Endodermal cell (in vitro differentiated cells): ENCODE measurements at regions not wholly inside any gene's neighbourhood (a gene's known extent, or its start where the extent isn't known, plus 50 kb on each side); places are given as distances from the start of the nearest gene placed in this dataset.

Experiments used
- DNase-seq: peaks from one replicate; pipeline ENCODE4 v3.0.0-alpha.2; 2017
- H3K27ac ChIP-seq: 2 replicates; pipeline ENCODE4 v1.5.1; 2013; ENCODE audit warnings: mild to moderate bottlenecking, low read depth, low read length, moderate library complexity
- H3K27me3 ChIP-seq: 2 replicates; pipeline ENCODE4 v1.6.1; 2013; ENCODE audit warnings: mild to moderate bottlenecking, low read length, moderate library complexity; ENCODE audit not compliant: insufficient read depth, control insufficient read depth, poor library complexity, severe bottlenecking
- H3K36me3 ChIP-seq: 2 replicates; pipeline ENCODE4 v1.7.0; 2013; ENCODE audit warnings: mild to moderate bottlenecking, low read length, moderate library complexity; ENCODE audit not compliant: control insufficient read depth, insufficient read depth
- H3K4me1 ChIP-seq: one replicate; pipeline ENCODE4 v1.7.0; 2013; ENCODE audit warnings: low read length; ENCODE audit not compliant: control insufficient read depth, insufficient read depth
- H3K4me3 ChIP-seq: 2 replicates; pipeline ENCODE4 v1.5.1; 2013; ENCODE audit warnings: mild to moderate bottlenecking, low read length, moderate library complexity
- H3K9ac ChIP-seq: 2 replicates; pipeline ENCODE4 v1.6.1; 2013; ENCODE audit warnings: mild to moderate bottlenecking, low read length, moderate library complexity; ENCODE audit not compliant: poor library complexity, severe bottlenecking; ENCODE audit errors: extremely low read depth
- H3K9me3 ChIP-seq: 2 replicates; pipeline ENCODE4 v1.6.1; 2013; ENCODE audit warnings: mild to moderate bottlenecking, low read length, moderate library complexity; ENCODE audit not compliant: control insufficient read depth
- H3K27ac Mint-ChIP-seq: 2 replicates; pipeline ENCODE4 v1.8.0; 2020; ENCODE audit warnings: mixed read lengths
- H3K27me3 Mint-ChIP-seq: 2 replicates; pipeline ENCODE4 v1.8.0; 2021; ENCODE audit warnings: mild to moderate bottlenecking, mixed read lengths; ENCODE audit not compliant: insufficient read depth
- H3K36me3 Mint-ChIP-seq: 2 replicates; pipeline ENCODE4 v1.8.0; 2020; ENCODE audit warnings: low read depth, mixed read lengths
- H3K4me1 Mint-ChIP-seq: 2 replicates; pipeline ENCODE4 v1.8.0; 2020; ENCODE audit warnings: mixed read lengths
- H3K4me3 Mint-ChIP-seq: 2 replicates; pipeline ENCODE4 v1.8.0; 2020; ENCODE audit warnings: mild to moderate bottlenecking, moderate library complexity, mixed read lengths
- H3K9me3 Mint-ChIP-seq: 2 replicates; pipeline ENCODE4 v1.8.0; 2020; ENCODE audit warnings: mild to moderate bottlenecking, mixed read lengths
- WGBS, 2 experiments: methylation state at CpG; one replicate each; pipeline versions ENCODE4 v1.1.5 to v1.1.7; 2013; ENCODE audit warnings: missing lambda C conversion rate in 2 of 2, mixed read lengths in 1 of 2; ENCODE audit not compliant: insufficient coverage in 1 of 2, insufficient read length in 1 of 2; 5-methylcytosine and 5-hydroxymethylcytosine counted together
- TF ChIP-seq, protein P1 (sequence below): fragments of 200-600 bp; sonication (generic); conservative IDR thresholded peaks from 2 replicates; pipeline ENCODE4 v1.5.0; 2021; ENCODE audit warnings: antibody characterized with exemption, mild to moderate bottlenecking

DNA sequence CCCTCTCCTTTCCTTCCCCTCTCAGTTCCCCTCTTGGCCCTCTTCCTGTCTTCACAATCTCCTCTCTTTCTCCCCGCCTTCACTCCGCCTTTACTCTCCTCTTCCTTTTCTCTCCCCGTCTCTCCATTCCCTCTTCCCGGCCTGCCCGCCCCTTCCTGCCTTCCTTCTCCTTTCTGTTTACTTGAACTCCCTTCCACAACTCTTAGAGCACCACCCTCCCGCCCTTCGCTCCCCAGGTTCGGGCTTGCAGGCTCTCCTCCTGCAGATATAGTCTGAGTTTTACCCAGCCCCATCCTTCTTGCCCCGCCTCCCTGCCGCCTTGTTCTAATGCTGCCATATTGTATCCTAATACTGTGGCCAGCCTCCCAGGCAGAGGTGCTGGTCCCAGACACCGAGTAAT is 201.5 kb upstream of the N4BP1 start:
- H3K4me1 ChIP-seq: peaks cover 4% of the 10 kb centered on the region
- no peak overlapping the region for H3K4me3 ChIP-seq
- H3K27me3 ChIP-seq: peaks cover 68% of the 10 kb centered on the region
- H3K9ac ChIP-seq: no peak overlapping the region
- no peaks in the 10 kb centered on the region for H3K9me3 ChIP-seq
- Mint-ChIP-seq H3K36me3 (no peaks in the 10 kb centered on the region), H3K27ac (no peak overlapping the region), H3K27me3 (peaks cover 72% of the 10 kb centered on the region), H3K4me1 (no peaks in the 10 kb centered on the region), H3K9me3 (no peaks in the 10 kb centered on the region), H3K4me3 (peak overlapping the region; percentile 48)
- WGBS, 2 experiments: 55 to 59% methylated on average over 7 to 11 of the region's 11 CpGs
- peak; percentile 74 for DNase-seq
- no peaks in the 10 kb centered on the region for H3K36me3 ChIP-seq
- H3K27ac ChIP-seq: no peak overlapping the region
- TF ChIP-seq, protein P1, sequence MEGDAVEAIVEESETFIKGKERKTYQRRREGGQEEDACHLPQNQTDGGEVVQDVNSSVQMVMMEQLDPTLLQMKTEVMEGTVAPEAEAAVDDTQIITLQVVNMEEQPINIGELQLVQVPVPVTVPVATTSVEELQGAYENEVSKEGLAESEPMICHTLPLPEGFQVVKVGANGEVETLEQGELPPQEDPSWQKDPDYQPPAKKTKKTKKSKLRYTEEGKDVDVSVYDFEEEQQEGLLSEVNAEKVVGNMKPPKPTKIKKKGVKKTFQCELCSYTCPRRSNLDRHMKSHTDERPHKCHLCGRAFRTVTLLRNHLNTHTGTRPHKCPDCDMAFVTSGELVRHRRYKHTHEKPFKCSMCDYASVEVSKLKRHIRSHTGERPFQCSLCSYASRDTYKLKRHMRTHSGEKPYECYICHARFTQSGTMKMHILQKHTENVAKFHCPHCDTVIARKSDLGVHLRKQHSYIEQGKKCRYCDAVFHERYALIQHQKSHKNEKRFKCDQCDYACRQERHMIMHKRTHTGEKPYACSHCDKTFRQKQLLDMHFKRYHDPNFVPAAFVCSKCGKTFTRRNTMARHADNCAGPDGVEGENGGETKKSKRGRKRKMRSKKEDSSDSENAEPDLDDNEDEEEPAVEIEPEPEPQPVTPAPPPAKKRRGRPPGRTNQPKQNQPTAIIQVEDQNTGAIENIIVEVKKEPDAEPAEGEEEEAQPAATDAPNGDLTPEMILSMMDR: no peak

DNA sequence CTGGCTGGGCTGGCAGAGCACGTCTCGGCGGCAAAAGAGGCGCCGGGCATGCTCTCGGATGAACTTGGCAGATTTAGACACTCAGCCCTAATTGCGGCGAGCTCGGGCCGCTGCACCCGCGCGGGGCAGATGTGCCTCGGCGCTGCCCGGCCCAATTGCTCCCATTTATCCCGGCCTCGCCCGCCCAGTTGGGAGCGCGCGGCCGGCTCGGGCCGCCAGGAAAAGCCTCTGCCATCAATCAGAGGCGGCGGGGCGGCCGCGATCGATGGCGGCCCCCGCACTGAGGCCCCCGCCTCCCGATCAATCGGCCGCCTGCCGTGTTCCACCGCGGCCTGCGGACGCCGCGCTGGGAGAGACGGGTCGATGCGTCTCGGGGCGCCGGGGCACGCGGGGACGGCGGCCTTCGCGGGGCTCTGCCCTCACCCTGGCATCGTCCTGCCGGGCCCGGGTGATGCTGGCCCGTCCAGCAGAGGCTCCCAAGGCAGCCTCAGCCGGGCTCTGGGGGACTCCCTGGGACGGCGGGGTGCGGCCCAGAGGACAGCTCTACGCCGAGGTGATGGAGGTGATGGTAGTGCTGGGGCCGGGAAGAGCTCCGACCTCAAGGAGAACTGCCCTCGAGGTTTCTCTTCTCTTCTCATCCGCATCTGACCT is 200.9 kb upstream of the N4BP1 start:
- no peak overlapping the region for H3K9ac ChIP-seq
- H3K9me3 Mint-ChIP-seq: no peaks in the 10 kb centered on the region
- no peak overlapping the region for H3K4me3 ChIP-seq
- H3K27ac ChIP-seq: no peak overlapping the region
- H3K4me3 Mint-ChIP-seq: peak overlapping the region; percentile 48
- no peak overlapping the region for H3K27ac Mint-ChIP-seq
- H3K36me3 Mint-ChIP-seq: no peaks in the 10 kb centered on the region
- 9 to 10% methylated on average over 18 to 70 of the region's 70 CpGs for WGBS, 2 experiments
- H3K9me3 ChIP-seq: no peaks in the 10 kb centered on the region
- H3K27me3 ChIP-seq: peaks cover 68% of the 10 kb centered on the region
- H3K4me1 ChIP-seq: peaks cover 4% of the 10 kb centered on the region
- H3K36me3 ChIP-seq: no peaks in the 10 kb centered on the region
- DNase-seq: peak; percentile 68
- TF ChIP-seq, protein P1: no peak
- H3K4me1 Mint-ChIP-seq: no peaks in the 10 kb centered on the region
- H3K27me3 Mint-ChIP-seq: peaks cover 72% of the 10 kb centered on the region

DNA sequence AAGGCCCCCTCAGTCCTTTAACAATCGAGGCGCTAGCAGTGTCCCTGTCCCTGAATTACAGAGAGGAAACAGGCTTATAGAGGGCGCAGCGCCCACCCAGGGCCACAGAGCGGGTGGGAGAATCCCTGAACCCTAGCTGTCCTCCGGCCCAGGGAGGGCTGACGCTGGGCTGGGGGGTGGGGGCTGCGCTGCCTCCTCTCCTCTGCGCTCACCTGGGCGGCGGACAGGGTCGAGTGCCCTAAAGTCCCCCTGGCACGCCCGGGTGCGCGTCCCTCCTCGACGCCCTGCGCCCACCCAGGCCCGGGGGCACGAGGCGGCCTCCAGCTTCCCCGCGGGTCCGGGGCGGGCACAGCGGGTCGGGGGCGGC is 200.4 kb upstream of the N4BP1 start:
- DNase-seq: no peak

More for the DNA sequence above, 200.4 kb upstream of the N4BP1 start:
- WGBS, 2 experiments: 29 to 46% methylated on average over 6 to 29 of the region's 29 CpGs
- Mint-ChIP-seq H3K9me3 (no peaks in the 10 kb centered on the region), H3K4me1 (no peaks in the 10 kb centered on the region), H3K27me3 (peaks cover 72% of the 10 kb centered on the region), H3K27ac (no peak overlapping the region), H3K4me3 (no peak overlapping the region), H3K36me3 (no peaks in the 10 kb centered on the region)
- Histone ChIP-seq H3K9me3 (no peaks in the 10 kb centered on the region), H3K27me3 (peaks cover 66% of the 10 kb centered on the region), H3K4me3 (no peak overlapping the region), H3K27ac (no peak overlapping the region), H3K9ac (no peak overlapping the region), H3K4me1 (peaks cover 4% of the 10 kb centered on the region), H3K36me3 (no peaks in the 10 kb centered on the region)
- TF ChIP-seq, protein P1: no peak
